Mesothelial cell of epicardium (in vitro differentiated cells): ENCODE measurements at regions not wholly inside any gene's neighbourhood (a gene's known extent, or its start where the extent isn't known, plus 50 kb on each side); places are given as distances from the start of the nearest gene placed in this dataset.

Source experiments
- DNase-seq, 2 experiments: peaks; one replicate each; pipeline ENCODE4 v3.0.0; 2021; ENCODE audit warnings: low spot score in 2 of 2; ENCODE audit not compliant: unreplicated experiment in 2 of 2
- H3K27ac Mint-ChIP-seq: 2 replicates; pipeline ENCODE4 v1.8.0; 2021; ENCODE audit warnings: mixed read lengths
- H3K27me3 Mint-ChIP-seq: 2 replicates; pipeline ENCODE4 v1.8.0; 2021; ENCODE audit warnings: low read depth, mixed read lengths
- H3K36me3 Mint-ChIP-seq: 2 replicates; pipeline ENCODE4 v1.8.0; 2021; ENCODE audit warnings: mixed read lengths
- H3K4me1 Mint-ChIP-seq: 2 replicates; pipeline ENCODE4 v1.8.0; 2021; ENCODE audit warnings: mixed read lengths
- H3K4me3 Mint-ChIP-seq: 2 replicates; pipeline ENCODE4 v1.8.0; 2021; ENCODE audit warnings: mild to moderate bottlenecking, moderate library complexity, mixed read lengths
- H3K9me3 Mint-ChIP-seq: 2 replicates; pipeline ENCODE4 v1.8.0; 2021; ENCODE audit warnings: mixed read lengths
- CTCF ChIP-seq: fragments of 200-600 bp; sonication (generic); IDR thresholded peaks from one replicate; pipeline ENCODE4 v1.5.0; 2021; ENCODE audit warnings: antibody characterized with exemption; ENCODE audit not compliant: unreplicated experiment

GRCh38 chr13:58889474-58889873 is 1257.9 kb downstream of the PCDH17 start:
- Mint-ChIP-seq H3K4me1 (no peaks in the 10 kb centered on the region), H3K4me3 (no peak overlapping the region), H3K27me3 (no peaks in the 10 kb centered on the region), H3K9me3 (peaks cover 5% of the 10 kb centered on the region), H3K36me3 (no peaks in the 10 kb centered on the region), H3K27ac (no peak overlapping the region)
- no peak for TF ChIP-seq CTCF
- no peak for DNase-seq

GRCh38 chr13:58893396-58893795 is 1261.9 kb downstream of the PCDH17 start:
- H3K27ac Mint-ChIP-seq: no peak overlapping the region
- H3K9me3 Mint-ChIP-seq: peaks cover 9% of the 10 kb centered on the region
- no peak for TF ChIP-seq CTCF
- no peak overlapping the region for H3K4me3 Mint-ChIP-seq
- DNase-seq: no peak
- H3K4me1 Mint-ChIP-seq: no peaks in the 10 kb centered on the region
- H3K27me3 Mint-ChIP-seq: no peaks in the 10 kb centered on the region
- H3K36me3 Mint-ChIP-seq: no peaks in the 10 kb centered on the region

GRCh38 chr13:58906329-58907007 is 1257.3 kb downstream of the DIAPH3 start:
- Mint-ChIP-seq H3K27me3 (no peaks in the 10 kb centered on the region), H3K9me3 (peaks cover under 1% of the 10 kb centered on the region), H3K4me1 (peaks cover 2% of the 10 kb centered on the region), H3K4me3 (no peak overlapping the region), H3K27ac (no peak overlapping the region), H3K36me3 (no peaks in the 10 kb centered on the region)
- no peak for DNase-seq
- TF ChIP-seq CTCF: no peak

GRCh38 chr13:58907347-58907746 is 1256.4 kb downstream of the DIAPH3 start:
- no peak overlapping the region for H3K27ac Mint-ChIP-seq
- DNase-seq: no peak
- peaks cover 2% of the 10 kb centered on the region for H3K4me1 Mint-ChIP-seq
- no peaks in the 10 kb centered on the region for H3K36me3 Mint-ChIP-seq
- H3K9me3 Mint-ChIP-seq: no peaks in the 10 kb centered on the region
- no peak overlapping the region for H3K4me3 Mint-ChIP-seq
- H3K27me3 Mint-ChIP-seq: no peaks in the 10 kb centered on the region
- TF ChIP-seq CTCF: peak; percentile 21

- H3K27ac Mint-ChIP-seq: no peak overlapping the region
Measured at GRCh38 chr13:58908019-58908679, 1255.6 kb downstream of the DIAPH3 start.

More at GRCh38 chr13:58908019-58908679, 1255.6 kb downstream of the DIAPH3 start:
- Mint-ChIP-seq H3K27me3 (no peaks in the 10 kb centered on the region), H3K9me3 (no peaks in the 10 kb centered on the region), H3K36me3 (no peaks in the 10 kb centered on the region), H3K4me1 (peaks cover 2% of the 10 kb centered on the region), H3K4me3 (no peak overlapping the region)
- TF ChIP-seq CTCF: no peak
- no peak for DNase-seq
